ENCODE measurements at regions not wholly inside any gene's neighbourhood (a gene's known extent, or its start where the extent isn't known, plus 50 kb on each side); places are given as distances from the start of the nearest gene placed in this dataset.
"Not testable (repeated sequence)": the region's sequence is repeated elsewhere in the genome, so short reads cannot be mapped to it uniquely, and the experiment has no call there.

DNA sequence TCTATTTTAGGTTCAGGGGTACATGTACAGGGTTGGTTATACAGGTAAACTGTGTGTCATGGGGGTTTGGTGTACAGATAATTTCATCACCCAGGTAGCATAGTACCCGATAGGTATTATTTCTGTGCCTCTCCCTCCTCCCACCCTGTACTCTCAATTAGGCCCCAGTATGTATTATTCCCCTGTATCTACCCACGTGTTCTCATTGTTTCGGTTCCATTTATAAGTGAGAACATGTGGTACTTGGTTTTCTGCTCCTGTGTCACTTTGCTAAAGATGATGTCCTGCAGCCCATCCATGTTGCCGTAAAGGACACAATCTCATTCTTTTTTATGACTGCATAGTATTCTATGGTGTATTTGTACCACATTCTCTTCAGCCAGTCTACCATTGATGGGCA, 96.8 kb upstream of the SLC24A2 start:
- WGBS, 3 donors, result 94 to 96% (median 95%) methylated on average over 4 of the region's 4 CpGs

GRCh38 chr9:19879062-19879461, 90.2 kb upstream of the SLC24A2 start:
- TF ChIP-seq, protein P1, sequence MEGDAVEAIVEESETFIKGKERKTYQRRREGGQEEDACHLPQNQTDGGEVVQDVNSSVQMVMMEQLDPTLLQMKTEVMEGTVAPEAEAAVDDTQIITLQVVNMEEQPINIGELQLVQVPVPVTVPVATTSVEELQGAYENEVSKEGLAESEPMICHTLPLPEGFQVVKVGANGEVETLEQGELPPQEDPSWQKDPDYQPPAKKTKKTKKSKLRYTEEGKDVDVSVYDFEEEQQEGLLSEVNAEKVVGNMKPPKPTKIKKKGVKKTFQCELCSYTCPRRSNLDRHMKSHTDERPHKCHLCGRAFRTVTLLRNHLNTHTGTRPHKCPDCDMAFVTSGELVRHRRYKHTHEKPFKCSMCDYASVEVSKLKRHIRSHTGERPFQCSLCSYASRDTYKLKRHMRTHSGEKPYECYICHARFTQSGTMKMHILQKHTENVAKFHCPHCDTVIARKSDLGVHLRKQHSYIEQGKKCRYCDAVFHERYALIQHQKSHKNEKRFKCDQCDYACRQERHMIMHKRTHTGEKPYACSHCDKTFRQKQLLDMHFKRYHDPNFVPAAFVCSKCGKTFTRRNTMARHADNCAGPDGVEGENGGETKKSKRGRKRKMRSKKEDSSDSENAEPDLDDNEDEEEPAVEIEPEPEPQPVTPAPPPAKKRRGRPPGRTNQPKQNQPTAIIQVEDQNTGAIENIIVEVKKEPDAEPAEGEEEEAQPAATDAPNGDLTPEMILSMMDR (IDR thresholded peaks at IDR 0.05), result no peak
- ATAC-seq (no peak), DNase-seq (no peak)
- H3K27ac ChIP-seq, result no peak overlapping the region
- H3K36me3 ChIP-seq (ENCODE audit: insufficient read depth in 1 of 2, low read depth in 1 of 2), result no peaks in the 10 kb centered on the region
- H3K9me3 ChIP-seq, result no peaks in the 10 kb centered on the region
- no peaks in the 10 kb centered on the region for H3K4me1 ChIP-seq
- H3K27me3 ChIP-seq (ENCODE audit: insufficient read depth in 3 of 3, low read length in 2 of 3), result no peaks in the 10 kb centered on the region
- WGBS, 3 donors, result 54 to 64% (median 63%) methylated on average over 2 of the region's 2 CpGs
- no peak overlapping the region for H3K4me3 ChIP-seq
- intact Hi-C loops (cut with DNase I), result no loop called here

More for the DNA sequence above, 96.8 kb upstream of the SLC24A2 start:
- intact Hi-C loops (cut with DNase I), result no loop called here
- Histone ChIP-seq H3K9me3 (no peaks in the 10 kb centered on the region), H3K4me3 (no peak overlapping the region), H3K36me3 (ENCODE audit: insufficient read depth in 1 of 2, low read depth in 1 of 2) (no peaks in the 10 kb centered on the region), H3K4me1 (no peaks in the 10 kb centered on the region), H3K27me3 (ENCODE audit: insufficient read depth in 3 of 3, low read length in 2 of 3) (no peaks in the 10 kb centered on the region), H3K27ac (no peak overlapping the region)
- TF ChIP-seq, protein P1 (IDR thresholded peaks at IDR 0.05), result no peak
- DNase-seq (no peak), ATAC-seq (no peak)

DNA sequence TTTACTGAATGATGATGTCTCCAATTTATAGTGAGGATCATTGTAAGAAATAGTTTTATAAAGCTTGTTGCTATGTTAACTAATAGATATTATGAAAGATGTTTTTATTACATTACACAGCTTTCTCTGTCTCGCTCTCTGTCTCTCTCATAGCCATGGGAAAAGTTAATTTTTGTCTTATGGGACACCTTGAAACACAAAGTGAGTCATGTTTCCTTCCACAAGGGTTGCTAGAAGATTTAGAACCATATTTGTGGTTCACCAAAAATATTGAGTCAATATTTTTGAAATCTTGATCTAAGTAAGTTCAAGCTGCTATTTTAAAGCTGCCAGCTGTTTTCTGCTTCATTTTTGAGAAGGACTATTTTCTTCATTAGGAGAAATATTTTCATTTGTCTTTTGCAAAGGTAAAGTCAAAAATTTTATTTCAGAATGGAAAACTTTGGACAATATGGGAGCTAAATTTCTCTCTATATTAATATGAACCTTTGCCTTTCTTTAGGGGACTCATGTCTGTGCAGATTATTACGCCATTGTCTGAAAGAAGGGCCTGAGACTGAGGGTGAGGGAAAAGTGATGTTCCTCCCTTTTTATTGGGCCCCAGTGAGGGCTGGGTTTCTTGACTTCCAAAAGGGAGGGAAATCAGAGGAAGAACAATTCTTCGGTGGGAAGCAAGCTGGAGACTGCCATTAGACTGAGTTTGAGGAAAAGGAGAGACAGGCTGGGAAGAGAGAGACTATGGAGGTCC, 87.9 kb upstream of the SLC24A2 start:
- TF ChIP-seq, protein P1 (IDR thresholded peaks at IDR 0.05), result no peak
- no peaks in the 10 kb centered on the region for H3K27me3 ChIP-seq (ENCODE audit: insufficient read depth in 3 of 3, low read length in 2 of 3)
- ATAC-seq (no peak), DNase-seq (no peak)
- no peaks in the 10 kb centered on the region for H3K36me3 ChIP-seq (ENCODE audit: insufficient read depth in 1 of 2, low read depth in 1 of 2)
- H3K9me3 ChIP-seq, result no peaks in the 10 kb centered on the region
- no peak overlapping the region for H3K4me3 ChIP-seq
- WGBS, 3 donors, result 63 to 93% (median 92%) methylated on average over 3 of the region's 3 CpGs
- H3K4me1 ChIP-seq, result no peaks in the 10 kb centered on the region
- no peak overlapping the region for H3K27ac ChIP-seq
- intact Hi-C loops (cut with DNase I), result no loop called here

GRCh38 chr9:19875291-19875920, 86.6 kb upstream of the SLC24A2 start:
- ATAC-seq (no peak), DNase-seq (no peak)
- no peaks in the 10 kb centered on the region for H3K9me3 ChIP-seq
- no peak overlapping the region for H3K27ac ChIP-seq
- no peaks in the 10 kb centered on the region for H3K36me3 ChIP-seq (ENCODE audit: insufficient read depth in 1 of 2, low read depth in 1 of 2)
- TF ChIP-seq, protein P1 (IDR thresholded peaks at IDR 0.05), result no peak
- H3K27me3 ChIP-seq (ENCODE audit: insufficient read depth in 3 of 3, low read length in 2 of 3), result no peaks in the 10 kb centered on the region
- H3K4me3 ChIP-seq, result no peak overlapping the region
- H3K4me1 ChIP-seq, result no peaks in the 10 kb centered on the region
- intact Hi-C loops (cut with DNase I), result no loop called here
- 29 to 37% (median 33%) methylated on average over 5 of the region's 5 CpGs for WGBS, 3 donors

DNA sequence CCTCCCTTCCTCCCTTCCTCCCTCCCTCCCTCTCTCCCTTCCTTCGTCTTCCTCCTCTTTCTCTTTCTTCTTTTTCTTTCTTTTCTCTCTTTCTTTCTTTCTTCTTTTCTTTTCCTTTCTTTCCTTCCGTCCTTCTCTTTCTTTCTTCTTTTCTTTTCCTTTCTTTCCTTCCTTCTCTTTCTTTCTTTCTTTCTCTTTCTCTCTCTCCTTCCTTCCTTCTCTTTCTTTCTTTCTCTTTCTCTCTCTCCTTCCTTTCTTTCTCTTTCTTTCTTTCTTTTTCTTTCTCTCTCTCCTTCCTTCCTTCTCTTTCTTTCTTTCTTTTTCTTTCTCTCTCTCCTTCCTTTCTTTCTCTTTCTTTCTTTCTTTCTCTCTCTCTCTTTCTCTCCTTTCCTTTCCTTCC, 84.4 kb upstream of the SLC24A2 start:
- DNase-seq; H3K27me3 ChIP-seq (ENCODE audit: insufficient read depth in 3 of 3, low read length in 2 of 3); H3K4me1 ChIP-seq; H3K4me3 ChIP-seq; H3K27ac ChIP-seq; intact Hi-C loops (cut with DNase I); H3K9me3 ChIP-seq; H3K36me3 ChIP-seq (ENCODE audit: insufficient read depth in 1 of 2, low read depth in 1 of 2); ATAC-seq: not testable (repeated sequence)
- WGBS, 3 donors, result 82 to 91% (median 90%) methylated on average over 2 of the region's 2 CpGs

All from psoas muscle (tissue), 7 donors.